Activated CD4-positive, alpha-beta T cell treated with anti-CD3 and anti-CD28 coated beads, Interleukin-2, amount 50 U/mL, for 4 hours (primary cell): ENCODE measurements at regions not wholly inside any gene's neighbourhood (a gene's known extent, or its start where the extent isn't known, plus 50 kb on each side); places are given as distances from the start of the nearest gene placed in this dataset.
A peak's percentile ranks its signal among the peaks of the same experiment; 100 is the strongest.
"Not testable (repeated sequence)": the region's sequence is repeated elsewhere in the genome, so short reads cannot be mapped to it uniquely, and the experiment has no call there.

Source experiments
- DNase-seq, 2 experiments: peaks; one replicate each; pipeline ENCODE4 v3.0.0-alpha.2; 2020

GRCh38 chr3:106125321-106125720 is 256.5 kb upstream of the CBLB start:
- no peak for DNase-seq

- DNase-seq: no peak
These were observed 257.4 kb upstream of the CBLB start for GRCh38 chr3:106126067-106126845.

GRCh38 chr3:106126846-106127235 is 258.0 kb upstream of the CBLB start:
- DNase-seq: no peak

- DNase-seq: no peak
These were observed 261.1 kb upstream of the CBLB start for GRCh38 chr3:106129939-106130338.

GRCh38 chr3:106130384-106131198 is 261.8 kb upstream of the CBLB start:
- DNase-seq: no peak

- no peak for DNase-seq
These were observed 266.8 kb upstream of the CBLB start for GRCh38 chr3:106135451-106136160.

GRCh38 chr3:106139826-106140225 is 271.0 kb upstream of the CBLB start:
- DNase-seq: no peak

- DNase-seq: no peak
These were observed 271.6 kb upstream of the CBLB start for GRCh38 chr3:106140431-106140830.

- no peak for DNase-seq
These were observed 275.2 kb upstream of the CBLB start for GRCh38 chr3:106144030-106144429.

- DNase-seq: not testable (repeated sequence)
These were observed 279.7 kb upstream of the CBLB start for GRCh38 chr3:106148440-106149082.

GRCh38 chr3:106157411-106157810 is 288.6 kb upstream of the CBLB start:
- DNase-seq: no peak

GRCh38 chr3:106160396-106160795 is 291.6 kb upstream of the CBLB start:
- no peak for DNase-seq

- no peak for DNase-seq
These were observed 292.4 kb upstream of the CBLB start for GRCh38 chr3:106161246-106161645.

- DNase-seq: no peak
These were observed 298.9 kb upstream of the CBLB start for GRCh38 chr3:106167728-106168127.

- no peak for DNase-seq
These were observed 300.3 kb upstream of the CBLB start for GRCh38 chr3:106168962-106169750.

- no peak for DNase-seq
These were observed 301.8 kb upstream of the CBLB start for GRCh38 chr3:106170636-106171035.

GRCh38 chr3:106172101-106172500 is 303.3 kb upstream of the CBLB start:
- DNase-seq: no peak

- DNase-seq: no peak
These were observed 304.0 kb upstream of the CBLB start for GRCh38 chr3:106172780-106173179.

GRCh38 chr3:106175276-106175675 is 306.5 kb upstream of the CBLB start:
- no peak for DNase-seq

- peak; percentile 53 to 55 for DNase-seq
These were observed 307.9 kb upstream of the CBLB start for GRCh38 chr3:106176734-106177133.

- no peak for DNase-seq
These were observed 314.2 kb upstream of the CBLB start for GRCh38 chr3:106182950-106183511.
